GM23248 (cell line): ENCODE measurements at regions not wholly inside any gene's neighbourhood (a gene's known extent, or its start where the extent isn't known, plus 50 kb on each side); places are given as distances from the start of the nearest gene placed in this dataset.

Experiments
- EZH2 ChIP-seq: fragments of 200-600 bp; sonication (generic); IDR thresholded peaks from 2 replicates; pipeline ENCODE4 v1.6.1; 2018; ENCODE audit warnings: antibody characterized with exemption, mild to moderate bottlenecking; ENCODE audit not compliant: insufficient read depth, poor library complexity, severe bottlenecking
- EZH2phosphoT487 ChIP-seq: fragments of 200-600 bp; sonication (generic); IDR thresholded peaks from 2 replicates; pipeline ENCODE4 v1.6.1; 2018; ENCODE audit warnings: antibody characterized with exemption, moderate library complexity, mild to moderate bottlenecking, low read depth; ENCODE audit not compliant: insufficient read depth

- TF ChIP-seq EZH2 (no peak), EZH2phosphoT487 (no peak)
These were observed 327.4 kb upstream of the MAP3K7 start for GRCh38 chr6:90914312-90914711.
